Activated CD4-positive, alpha-beta T cell treated with anti-CD3 and anti-CD28 coated beads, Interleukin-2, amount 10 ng/mL, durations not matched to agents 24 days and 14 days (primary cell): ENCODE measurements at regions not wholly inside any gene's neighbourhood (a gene's known extent, or its start where the extent isn't known, plus 50 kb on each side); places are given as distances from the start of the nearest gene placed in this dataset.

Source experiments
- DNase-seq: peaks from one replicate; pipeline ENCODE4 v3.0.0; 2022
- H3K27ac Mint-ChIP-seq: one replicate; pipeline ENCODE4 v1.8.0; 2022; ENCODE audit warnings: mild to moderate bottlenecking, mixed read lengths
- H3K27me3 Mint-ChIP-seq: one replicate; pipeline ENCODE4 v1.8.0; 2022; ENCODE audit warnings: mixed read lengths
- H3K36me3 Mint-ChIP-seq: one replicate; pipeline ENCODE4 v1.8.0; 2022; ENCODE audit warnings: low read depth, mild to moderate bottlenecking, mixed read lengths
- H3K4me1 Mint-ChIP-seq: one replicate; pipeline ENCODE4 v1.8.0; 2021; ENCODE audit warnings: mixed read lengths
- H3K4me3 Mint-ChIP-seq: one replicate; pipeline ENCODE4 v1.8.0; 2022; ENCODE audit warnings: mild to moderate bottlenecking, moderate library complexity, mixed read lengths
- H3K9me3 Mint-ChIP-seq: one replicate; pipeline ENCODE4 v1.8.0; 2021; ENCODE audit warnings: mixed read lengths
- intact Hi-C: fragments of 100-400 bp; cut with micrococcal nuclease; formaldehyde crosslinking; loops from one replicate; pipeline ENCODE4 v1.15.1; 2023

DNA sequence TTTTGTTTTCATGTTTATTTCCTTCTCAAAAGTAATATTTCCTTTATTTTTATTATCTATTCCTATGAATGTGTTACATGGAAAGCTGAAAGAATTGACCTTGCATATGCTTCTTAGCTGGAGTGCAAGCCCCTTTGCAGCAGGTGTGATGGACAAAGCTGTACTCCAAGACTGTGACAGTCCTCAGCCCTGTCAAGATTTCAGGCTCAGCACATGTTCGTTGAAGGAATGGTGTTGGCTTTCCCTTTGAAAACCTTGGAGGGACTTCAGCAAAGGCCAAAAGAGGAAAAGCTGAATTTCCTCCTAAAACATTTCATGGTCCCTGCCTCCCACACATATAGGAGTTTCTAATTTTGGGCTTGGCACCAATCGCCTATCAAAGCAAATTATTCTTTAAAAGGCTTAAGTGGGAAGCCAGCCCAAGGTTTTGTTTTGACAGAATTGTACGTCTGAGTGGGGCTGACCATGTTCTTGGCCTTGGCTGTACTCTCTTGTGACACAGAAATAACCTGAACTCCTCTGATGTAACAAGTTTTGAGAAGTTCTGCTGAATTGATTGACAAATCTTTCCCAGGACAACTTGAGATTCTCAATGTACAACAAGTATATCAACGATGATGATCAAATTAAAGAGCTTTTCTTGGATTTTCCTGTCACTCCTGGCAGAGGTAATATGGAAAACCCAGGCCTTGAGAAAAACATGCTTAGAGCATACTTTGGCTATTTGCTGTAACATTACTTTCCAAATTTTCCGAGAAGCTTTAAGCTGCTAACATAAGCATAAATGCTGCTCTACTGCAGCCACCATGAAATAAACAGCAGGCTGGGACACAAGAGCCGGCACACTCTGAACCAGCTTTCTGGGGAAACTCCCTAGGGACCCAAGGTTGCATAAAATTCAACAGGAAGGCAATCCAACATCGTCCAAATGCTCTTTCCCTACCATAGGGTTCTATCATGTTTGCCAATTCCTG is 135.7 kb upstream of the ZNF648 start:
- intact Hi-C loops: no loop called here
- no peaks in the 10 kb centered on the region for H3K36me3 Mint-ChIP-seq

GRCh38 chr1:182195733-182196132 is 134.2 kb upstream of the ZNF648 start:
- DNase-seq: no peak
- H3K36me3 Mint-ChIP-seq: no peaks in the 10 kb centered on the region
- H3K9me3 Mint-ChIP-seq: no peaks in the 10 kb centered on the region
- intact Hi-C loops: no loop called here
- H3K4me1 Mint-ChIP-seq: peaks cover 3% of the 10 kb centered on the region
- peaks cover 16% of the 10 kb centered on the region for H3K27me3 Mint-ChIP-seq
- no peak overlapping the region for H3K27ac Mint-ChIP-seq
- no peak overlapping the region for H3K4me3 Mint-ChIP-seq

More for the DNA sequence above, 135.7 kb upstream of the ZNF648 start:
- H3K27me3 Mint-ChIP-seq: peaks cover 13% of the 10 kb centered on the region
- H3K4me1 Mint-ChIP-seq: no peaks in the 10 kb centered on the region
- H3K27ac Mint-ChIP-seq: no peak overlapping the region
- no peaks in the 10 kb centered on the region for H3K9me3 Mint-ChIP-seq
- H3K4me3 Mint-ChIP-seq: no peak overlapping the region
- DNase-seq: no peak

GRCh38 chr1:182193908-182194550 is 132.5 kb upstream of the ZNF648 start:
- H3K36me3 Mint-ChIP-seq: no peaks in the 10 kb centered on the region
- H3K27me3 Mint-ChIP-seq: peaks cover 18% of the 10 kb centered on the region
- peaks cover 3% of the 10 kb centered on the region for H3K4me1 Mint-ChIP-seq
- H3K9me3 Mint-ChIP-seq: peaks cover 5% of the 10 kb centered on the region
- H3K27ac Mint-ChIP-seq: no peak overlapping the region
- no peak overlapping the region for H3K4me3 Mint-ChIP-seq
- DNase-seq: no peak
- intact Hi-C loops: no loop called here

DNA sequence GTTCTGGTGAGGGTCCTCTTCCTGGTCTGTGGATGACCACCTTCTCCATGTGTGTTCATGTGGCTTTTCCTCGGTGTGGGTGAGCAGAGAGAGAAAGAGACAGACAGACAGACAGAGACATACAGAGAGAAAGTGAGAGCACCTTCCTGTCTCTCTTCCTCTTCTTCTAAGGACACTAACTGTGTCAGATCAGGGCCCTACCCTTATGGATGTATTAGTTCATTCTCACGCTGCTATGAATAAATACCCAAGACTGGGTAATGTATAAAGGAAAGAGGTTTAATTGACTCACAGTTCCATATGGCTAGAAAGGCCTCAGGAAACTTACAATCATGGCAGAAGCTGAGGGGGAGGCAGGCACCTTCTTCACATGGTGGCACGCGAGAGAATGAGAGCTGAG is 131.5 kb upstream of the ZNF648 start:
- DNase-seq: no peak
- H3K27me3 Mint-ChIP-seq: peaks cover 18% of the 10 kb centered on the region
- H3K4me3 Mint-ChIP-seq: no peak overlapping the region
- H3K27ac Mint-ChIP-seq: no peak overlapping the region
- no peaks in the 10 kb centered on the region for H3K36me3 Mint-ChIP-seq
- H3K4me1 Mint-ChIP-seq: peaks cover 3% of the 10 kb centered on the region
- intact Hi-C loops: no loop called here
- H3K9me3 Mint-ChIP-seq: peaks cover 5% of the 10 kb centered on the region

GRCh38 chr1:182192215-182192614 is 130.7 kb upstream of the ZNF648 start:
- Mint-ChIP-seq H3K9me3 (peaks cover 5% of the 10 kb centered on the region), H3K27ac (no peak overlapping the region), H3K27me3 (peaks cover 16% of the 10 kb centered on the region), H3K36me3 (no peaks in the 10 kb centered on the region), H3K4me3 (no peak overlapping the region), H3K4me1 (peaks cover 3% of the 10 kb centered on the region)
- intact Hi-C loops: no loop called here
- no peak for DNase-seq

GRCh38 chr1:182191381-182192115 is 130.0 kb upstream of the ZNF648 start:
- peaks cover 16% of the 10 kb centered on the region for H3K27me3 Mint-ChIP-seq
- H3K36me3 Mint-ChIP-seq: no peaks in the 10 kb centered on the region
- intact Hi-C loops: no loop called here
- H3K27ac Mint-ChIP-seq: no peak overlapping the region
- DNase-seq: no peak
- H3K4me1 Mint-ChIP-seq: peaks cover 3% of the 10 kb centered on the region
- peaks cover 5% of the 10 kb centered on the region for H3K9me3 Mint-ChIP-seq
- no peak overlapping the region for H3K4me3 Mint-ChIP-seq

DNA sequence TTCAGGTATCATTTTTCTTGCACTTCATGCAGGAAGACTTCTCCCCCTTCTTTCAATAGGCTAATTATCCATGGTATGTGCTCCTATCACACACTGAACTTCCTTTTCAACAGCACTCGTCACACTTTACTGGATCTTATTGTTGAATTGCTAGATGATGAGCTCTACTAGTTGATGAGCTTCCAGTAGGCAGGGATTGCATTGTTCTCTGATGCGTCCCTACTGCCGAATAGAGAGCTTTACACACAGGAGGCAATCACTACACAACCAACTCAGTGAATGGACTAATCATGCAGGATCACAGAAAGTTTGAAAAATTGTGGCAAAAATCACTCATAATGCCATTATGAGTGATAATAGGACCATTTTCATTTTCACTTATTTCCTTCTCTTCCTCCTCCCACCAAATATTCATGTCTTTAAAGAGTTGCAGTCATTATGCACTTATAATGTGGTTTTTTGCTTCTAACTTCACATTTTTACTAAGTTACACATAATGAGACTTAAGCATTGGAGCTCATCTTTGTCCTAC is 128.1 kb upstream of the ZNF648 start:
- H3K27me3 Mint-ChIP-seq: peaks cover 8% of the 10 kb centered on the region
- H3K4me1 Mint-ChIP-seq: peaks cover 3% of the 10 kb centered on the region
- peaks cover 5% of the 10 kb centered on the region for H3K9me3 Mint-ChIP-seq
- intact Hi-C loops: no loop called here
- H3K27ac Mint-ChIP-seq: no peak overlapping the region
- DNase-seq: no peak
- no peak overlapping the region for H3K4me3 Mint-ChIP-seq
- no peaks in the 10 kb centered on the region for H3K36me3 Mint-ChIP-seq

GRCh38 chr1:182186757-182187146 is 125.2 kb upstream of the ZNF648 start:
- no peak overlapping the region for H3K27ac Mint-ChIP-seq
- no peaks in the 10 kb centered on the region for H3K4me1 Mint-ChIP-seq
- H3K4me3 Mint-ChIP-seq: no peak overlapping the region
- H3K36me3 Mint-ChIP-seq: no peaks in the 10 kb centered on the region
- H3K27me3 Mint-ChIP-seq: peaks cover 4% of the 10 kb centered on the region
- peaks cover 5% of the 10 kb centered on the region for H3K9me3 Mint-ChIP-seq
- no peak for DNase-seq
- intact Hi-C loops: no loop called here

- H3K27me3 Mint-ChIP-seq: peaks cover 8% of the 10 kb centered on the region
- no peak for DNase-seq
- H3K36me3 Mint-ChIP-seq: no peaks in the 10 kb centered on the region
- intact Hi-C loops: no loop called here
- peaks cover 5% of the 10 kb centered on the region for H3K9me3 Mint-ChIP-seq
- no peak overlapping the region for H3K27ac Mint-ChIP-seq
- no peaks in the 10 kb centered on the region for H3K4me1 Mint-ChIP-seq
- H3K4me3 Mint-ChIP-seq: no peak overlapping the region
These were observed 124.6 kb upstream of the ZNF648 start for GRCh38 chr1:182185842-182186756.

DNA sequence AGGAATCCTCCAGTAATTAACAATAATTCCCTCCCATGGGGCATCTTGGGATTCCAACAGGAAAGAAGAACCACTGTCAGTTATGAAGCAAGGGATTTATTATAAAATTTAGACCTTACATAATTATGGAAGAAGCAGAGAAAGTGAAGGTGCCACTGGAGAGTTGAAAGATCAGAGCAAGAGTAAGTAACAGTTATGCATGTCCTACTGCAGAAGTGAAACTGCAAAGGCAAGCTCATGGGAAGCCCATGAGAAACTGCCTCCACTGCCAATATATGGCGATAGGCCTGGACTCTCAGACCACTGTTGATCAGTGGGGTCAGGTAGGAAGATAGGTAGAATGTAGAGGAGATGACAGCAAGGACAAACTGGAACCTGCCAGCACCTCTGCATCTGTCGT is 123.6 kb upstream of the ZNF648 start:
- peaks cover 5% of the 10 kb centered on the region for H3K9me3 Mint-ChIP-seq
- H3K27me3 Mint-ChIP-seq: peaks cover 10% of the 10 kb centered on the region
- no peak overlapping the region for H3K4me3 Mint-ChIP-seq
- intact Hi-C loops: no loop called here
- H3K4me1 Mint-ChIP-seq: no peaks in the 10 kb centered on the region
- H3K36me3 Mint-ChIP-seq: no peaks in the 10 kb centered on the region
- DNase-seq: no peak
- no peak overlapping the region for H3K27ac Mint-ChIP-seq

- no peaks in the 10 kb centered on the region for H3K9me3 Mint-ChIP-seq
- intact Hi-C loops: no loop called here
- H3K27me3 Mint-ChIP-seq: peaks cover 10% of the 10 kb centered on the region
- DNase-seq: no peak
- no peak overlapping the region for H3K27ac Mint-ChIP-seq
- no peaks in the 10 kb centered on the region for H3K36me3 Mint-ChIP-seq
- no peaks in the 10 kb centered on the region for H3K4me1 Mint-ChIP-seq
- no peak overlapping the region for H3K4me3 Mint-ChIP-seq
These were observed 122.1 kb upstream of the ZNF648 start for GRCh38 chr1:182183606-182184005.

GRCh38 chr1:182182311-182182710 is 120.8 kb upstream of the ZNF648 start:
- intact Hi-C loops: no loop called here

DNA sequence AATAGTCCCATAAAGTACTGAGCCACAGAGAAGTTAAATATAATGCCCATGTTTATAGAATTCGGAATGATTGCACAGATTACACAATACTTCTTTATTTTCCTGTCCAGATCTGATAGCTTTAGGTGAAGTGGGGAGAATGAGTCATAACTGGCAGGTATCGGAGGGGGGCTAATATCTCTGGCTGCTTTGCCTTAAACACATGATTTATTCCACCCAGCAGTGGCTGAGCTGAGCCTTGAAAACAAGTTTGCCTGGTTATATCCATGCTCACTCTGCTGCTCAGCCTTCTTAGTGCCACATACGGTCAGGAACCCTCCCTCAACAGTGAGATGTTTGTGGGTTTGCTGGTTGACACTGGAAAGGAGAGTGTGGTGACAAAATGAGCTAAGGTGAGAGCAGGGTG is 119.7 kb upstream of the ZNF648 start:
- Mint-ChIP-seq H3K27ac (no peak overlapping the region), H3K27me3 (peaks cover 10% of the 10 kb centered on the region), H3K4me1 (no peaks in the 10 kb centered on the region), H3K9me3 (no peaks in the 10 kb centered on the region), H3K4me3 (no peak overlapping the region), H3K36me3 (no peaks in the 10 kb centered on the region)
- no peak for DNase-seq
- intact Hi-C loops: no loop called here

More at GRCh38 chr1:182182311-182182710, 120.8 kb upstream of the ZNF648 start:
- Mint-ChIP-seq H3K36me3 (no peaks in the 10 kb centered on the region), H3K9me3 (no peaks in the 10 kb centered on the region), H3K4me3 (no peak overlapping the region), H3K27ac (no peak overlapping the region), H3K27me3 (peaks cover 10% of the 10 kb centered on the region), H3K4me1 (no peaks in the 10 kb centered on the region)
- no peak for DNase-seq
